ENCODE measurements at regions not wholly inside any gene's neighbourhood (a gene's known extent, or its start where the extent isn't known, plus 50 kb on each side); places are given as distances from the start of the nearest gene placed in this dataset.
A peak's percentile ranks its signal among the peaks of the same experiment; 100 is the strongest.

DNA sequence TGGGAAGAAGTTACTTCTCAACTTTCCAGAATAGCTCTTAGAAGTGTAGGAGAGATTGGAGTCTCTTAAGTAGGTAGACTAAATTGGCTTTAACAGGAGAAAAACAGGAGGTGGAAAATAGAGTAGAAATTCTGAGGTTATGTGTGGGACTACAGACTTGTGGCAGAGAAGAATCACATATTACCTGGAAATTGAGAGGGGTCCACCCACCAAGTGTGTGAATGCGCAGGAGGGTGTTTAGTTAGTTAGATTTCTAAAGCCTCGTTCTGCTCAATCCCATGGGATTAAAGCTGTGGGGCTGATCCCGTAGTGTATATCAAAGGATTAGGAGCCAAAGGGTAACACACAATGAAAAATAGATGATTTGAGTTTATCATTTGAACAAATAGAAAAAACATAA is 319.1 kb downstream of the TRIB2 start:
- TF ChIP-seq, protein P1, sequence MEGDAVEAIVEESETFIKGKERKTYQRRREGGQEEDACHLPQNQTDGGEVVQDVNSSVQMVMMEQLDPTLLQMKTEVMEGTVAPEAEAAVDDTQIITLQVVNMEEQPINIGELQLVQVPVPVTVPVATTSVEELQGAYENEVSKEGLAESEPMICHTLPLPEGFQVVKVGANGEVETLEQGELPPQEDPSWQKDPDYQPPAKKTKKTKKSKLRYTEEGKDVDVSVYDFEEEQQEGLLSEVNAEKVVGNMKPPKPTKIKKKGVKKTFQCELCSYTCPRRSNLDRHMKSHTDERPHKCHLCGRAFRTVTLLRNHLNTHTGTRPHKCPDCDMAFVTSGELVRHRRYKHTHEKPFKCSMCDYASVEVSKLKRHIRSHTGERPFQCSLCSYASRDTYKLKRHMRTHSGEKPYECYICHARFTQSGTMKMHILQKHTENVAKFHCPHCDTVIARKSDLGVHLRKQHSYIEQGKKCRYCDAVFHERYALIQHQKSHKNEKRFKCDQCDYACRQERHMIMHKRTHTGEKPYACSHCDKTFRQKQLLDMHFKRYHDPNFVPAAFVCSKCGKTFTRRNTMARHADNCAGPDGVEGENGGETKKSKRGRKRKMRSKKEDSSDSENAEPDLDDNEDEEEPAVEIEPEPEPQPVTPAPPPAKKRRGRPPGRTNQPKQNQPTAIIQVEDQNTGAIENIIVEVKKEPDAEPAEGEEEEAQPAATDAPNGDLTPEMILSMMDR (IDR thresholded peaks at IDR 0.05; ENCODE audit: unreplicated experiment): no peak
- Mint-ChIP-seq H3K36me3 (ENCODE audit: low read depth, unreplicated experiment) (no peaks in the 10 kb centered on the region), H3K9me3 (ENCODE audit: unreplicated experiment) (no peaks in the 10 kb centered on the region), H3K4me3 (ENCODE audit: unreplicated experiment) (no peak overlapping the region), H3K27me3 (ENCODE audit: unreplicated experiment) (peaks cover 2% of the 10 kb centered on the region), H3K4me1 (ENCODE audit: unreplicated experiment) (no peaks in the 10 kb centered on the region), H3K27ac (ENCODE audit: unreplicated experiment) (no peak overlapping the region)
- no peak for DNase-seq (ENCODE audit: low spot score)

DNA sequence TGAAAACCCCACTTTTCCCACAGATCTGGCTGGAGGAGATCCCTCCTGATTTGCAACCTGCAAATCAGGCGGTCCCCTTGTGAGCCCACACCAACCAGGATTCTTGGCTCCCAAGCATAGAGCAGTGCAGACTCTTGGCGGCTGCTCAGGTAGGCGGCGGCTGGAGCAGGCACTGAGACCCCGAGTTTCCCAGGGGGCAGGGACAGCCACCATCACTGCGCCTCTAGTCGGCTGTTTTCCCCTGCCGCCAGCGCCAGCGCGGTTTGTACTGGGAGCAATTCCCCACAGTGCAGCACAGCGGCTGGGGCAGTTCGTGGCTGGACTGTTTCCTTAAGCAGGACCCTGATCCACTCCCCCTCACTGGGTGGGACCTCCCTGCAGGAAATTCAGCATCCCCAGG is 323.3 kb downstream of the TRIB2 start:
- no peak for DNase-seq (ENCODE audit: low spot score)
- TF ChIP-seq, protein P1 (IDR thresholded peaks at IDR 0.05; ENCODE audit: unreplicated experiment): no peak
- H3K27me3 Mint-ChIP-seq (ENCODE audit: unreplicated experiment): peaks cover 2% of the 10 kb centered on the region
- no peak overlapping the region for H3K4me3 Mint-ChIP-seq (ENCODE audit: unreplicated experiment)
- H3K36me3 Mint-ChIP-seq (ENCODE audit: low read depth, unreplicated experiment): no peaks in the 10 kb centered on the region
- H3K9me3 Mint-ChIP-seq (ENCODE audit: unreplicated experiment): no peaks in the 10 kb centered on the region
- H3K4me1 Mint-ChIP-seq (ENCODE audit: unreplicated experiment): no peaks in the 10 kb centered on the region
- no peak overlapping the region for H3K27ac Mint-ChIP-seq (ENCODE audit: unreplicated experiment)

DNA sequence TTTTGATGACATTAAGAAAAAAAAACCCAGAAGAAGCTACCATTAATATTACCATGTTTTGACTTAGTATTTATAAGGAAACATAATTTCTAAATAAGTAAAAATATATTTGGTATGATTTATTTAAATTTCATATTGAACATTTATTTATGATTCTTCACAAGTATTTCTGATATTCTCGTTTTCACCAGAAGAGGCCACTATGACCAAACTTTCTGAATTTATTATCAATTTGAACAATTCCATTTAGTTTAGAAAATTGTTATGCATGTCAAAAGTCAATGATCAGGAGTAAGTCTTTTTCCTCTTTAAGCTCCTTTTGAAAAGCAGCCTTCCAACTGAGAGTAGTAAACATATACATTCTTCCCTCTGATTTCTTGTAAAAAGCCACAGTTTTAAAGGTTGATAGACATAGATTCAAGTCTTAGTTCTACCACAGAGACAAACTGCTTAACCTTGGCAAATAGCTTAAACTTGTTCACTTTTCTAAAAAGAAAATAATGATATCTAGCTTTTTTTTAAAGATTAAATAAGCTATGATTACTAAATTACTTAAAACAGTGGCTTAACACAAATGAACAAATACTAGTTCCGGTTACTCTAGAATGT is 329.9 kb downstream of the TRIB2 start:
- no peaks in the 10 kb centered on the region for H3K4me1 Mint-ChIP-seq (ENCODE audit: unreplicated experiment)
- no peak overlapping the region for H3K27ac Mint-ChIP-seq (ENCODE audit: unreplicated experiment)
- no peak for DNase-seq (ENCODE audit: low spot score)
- H3K36me3 Mint-ChIP-seq (ENCODE audit: low read depth, unreplicated experiment): no peaks in the 10 kb centered on the region
- H3K27me3 Mint-ChIP-seq (ENCODE audit: unreplicated experiment): no peaks in the 10 kb centered on the region
- no peak overlapping the region for H3K4me3 Mint-ChIP-seq (ENCODE audit: unreplicated experiment)
- TF ChIP-seq, protein P1 (IDR thresholded peaks at IDR 0.05; ENCODE audit: unreplicated experiment): peak; percentile 71
- no peaks in the 10 kb centered on the region for H3K9me3 Mint-ChIP-seq (ENCODE audit: unreplicated experiment)

DNA sequence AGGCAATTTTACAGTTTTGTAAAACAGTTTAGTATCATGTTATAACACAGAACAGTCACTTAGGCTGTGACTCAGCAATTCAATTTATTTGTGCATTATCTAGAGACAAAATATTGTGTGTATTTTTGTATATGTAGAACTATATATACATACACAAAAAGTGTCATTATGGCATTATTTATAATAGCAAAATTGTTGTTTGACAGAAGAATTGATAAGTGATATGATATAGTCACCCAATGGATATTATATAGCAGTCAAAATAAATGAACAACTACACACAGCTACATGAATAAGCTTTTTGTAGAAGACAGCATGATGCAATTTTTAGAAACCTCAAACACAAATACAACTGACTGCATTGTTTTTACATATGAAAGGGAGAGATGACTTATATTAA is 334.0 kb downstream of the TRIB2 start:
- H3K27ac Mint-ChIP-seq (ENCODE audit: unreplicated experiment): no peak overlapping the region
- no peak for DNase-seq (ENCODE audit: low spot score)
- no peaks in the 10 kb centered on the region for H3K27me3 Mint-ChIP-seq (ENCODE audit: unreplicated experiment)
- TF ChIP-seq, protein P1 (IDR thresholded peaks at IDR 0.05; ENCODE audit: unreplicated experiment): no peak
- H3K36me3 Mint-ChIP-seq (ENCODE audit: low read depth, unreplicated experiment): no peaks in the 10 kb centered on the region
- no peaks in the 10 kb centered on the region for H3K9me3 Mint-ChIP-seq (ENCODE audit: unreplicated experiment)
- no peaks in the 10 kb centered on the region for H3K4me1 Mint-ChIP-seq (ENCODE audit: unreplicated experiment)
- H3K4me3 Mint-ChIP-seq (ENCODE audit: unreplicated experiment): no peak overlapping the region

DNA sequence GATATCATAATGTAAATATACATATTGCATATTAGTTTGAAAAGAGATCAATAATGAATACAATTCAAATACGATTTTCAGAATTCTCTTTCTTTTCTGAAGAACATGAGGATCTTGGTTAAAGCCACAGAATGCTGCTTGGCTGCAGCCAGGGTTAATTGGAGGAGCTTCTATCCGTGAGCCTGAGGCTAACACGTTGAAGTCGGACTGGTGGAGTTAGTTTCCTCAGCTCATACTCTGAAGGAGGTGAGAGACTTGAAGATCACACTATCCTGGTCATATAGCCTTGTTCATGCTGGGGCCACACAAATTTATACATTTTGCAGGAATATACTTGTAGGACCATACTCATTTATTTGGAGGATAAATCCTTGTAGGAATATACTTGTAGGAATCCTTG is 335.8 kb downstream of the TRIB2 start:
- Mint-ChIP-seq H3K9me3 (ENCODE audit: unreplicated experiment) (no peaks in the 10 kb centered on the region), H3K27me3 (ENCODE audit: unreplicated experiment) (no peaks in the 10 kb centered on the region), H3K4me1 (ENCODE audit: unreplicated experiment) (no peaks in the 10 kb centered on the region), H3K27ac (ENCODE audit: unreplicated experiment) (no peak overlapping the region), H3K4me3 (ENCODE audit: unreplicated experiment) (no peak overlapping the region), H3K36me3 (ENCODE audit: low read depth, unreplicated experiment) (no peaks in the 10 kb centered on the region)
- no peak for DNase-seq (ENCODE audit: low spot score)
- TF ChIP-seq, protein P1 (IDR thresholded peaks at IDR 0.05; ENCODE audit: unreplicated experiment): no peak
